DMS79 (cell line): ENCODE measurements at regions not wholly inside any gene's neighbourhood (a gene's known extent, or its start where the extent isn't known, plus 50 kb on each side); places are given as distances from the start of the nearest gene placed in this dataset.

ENCODE experiments used
- DNase-seq: peaks from one replicate; lab custom pipeline; 2025; lab: John Stamatoyannopoulos, UW

DNA sequence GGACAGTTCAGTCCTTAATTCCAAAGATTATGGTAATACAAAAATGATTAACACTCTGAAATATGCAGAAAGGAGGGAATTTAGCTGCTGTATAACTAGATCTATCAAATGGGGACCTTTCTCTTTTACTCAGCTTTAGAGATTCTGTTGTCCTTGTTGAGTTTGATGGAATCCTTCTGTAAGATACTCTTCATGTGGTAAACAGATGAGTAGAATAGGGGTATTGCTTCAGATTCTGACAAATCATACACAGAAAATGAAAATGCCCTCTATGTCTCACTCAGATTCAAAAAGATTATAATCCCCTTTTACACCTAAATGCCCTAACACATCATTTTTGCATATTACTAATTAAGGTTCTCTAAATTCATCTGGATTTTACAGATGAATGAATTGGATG, 50.7 kb downstream of the ARHGAP35 start:
- DNase-seq, result no peak

DNA sequence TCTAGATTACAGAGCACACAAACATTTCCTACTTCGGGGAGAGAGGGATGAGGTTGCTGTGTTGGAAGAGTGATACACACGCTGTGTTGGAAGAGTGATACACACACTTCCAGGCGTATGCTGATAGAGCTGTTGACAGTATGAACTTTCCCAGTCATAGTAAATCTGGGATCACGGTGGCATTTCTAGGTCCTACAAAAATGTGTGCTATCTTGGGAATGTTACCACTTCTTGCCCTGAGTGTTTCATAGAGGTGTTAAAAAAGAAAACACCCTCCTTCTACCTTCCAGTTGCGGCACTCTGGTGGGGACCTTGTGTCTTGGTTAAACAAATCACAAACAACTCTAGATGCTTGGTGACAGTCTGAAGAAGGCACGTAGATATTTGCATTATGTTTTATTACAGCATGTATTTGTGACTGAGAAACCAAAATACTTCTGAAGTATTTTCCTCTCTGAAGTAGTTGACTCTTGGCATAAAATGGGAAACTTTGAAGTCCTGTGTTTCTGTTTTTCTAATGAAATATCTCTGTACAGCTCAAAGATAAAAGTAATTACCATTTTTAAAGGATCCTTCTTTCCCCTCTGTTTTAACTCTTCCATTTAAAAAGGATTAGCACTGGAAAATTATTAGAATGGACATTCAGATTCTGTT, 52.5 kb downstream of the ARHGAP35 start:
- DNase-seq, result no peak

DNA sequence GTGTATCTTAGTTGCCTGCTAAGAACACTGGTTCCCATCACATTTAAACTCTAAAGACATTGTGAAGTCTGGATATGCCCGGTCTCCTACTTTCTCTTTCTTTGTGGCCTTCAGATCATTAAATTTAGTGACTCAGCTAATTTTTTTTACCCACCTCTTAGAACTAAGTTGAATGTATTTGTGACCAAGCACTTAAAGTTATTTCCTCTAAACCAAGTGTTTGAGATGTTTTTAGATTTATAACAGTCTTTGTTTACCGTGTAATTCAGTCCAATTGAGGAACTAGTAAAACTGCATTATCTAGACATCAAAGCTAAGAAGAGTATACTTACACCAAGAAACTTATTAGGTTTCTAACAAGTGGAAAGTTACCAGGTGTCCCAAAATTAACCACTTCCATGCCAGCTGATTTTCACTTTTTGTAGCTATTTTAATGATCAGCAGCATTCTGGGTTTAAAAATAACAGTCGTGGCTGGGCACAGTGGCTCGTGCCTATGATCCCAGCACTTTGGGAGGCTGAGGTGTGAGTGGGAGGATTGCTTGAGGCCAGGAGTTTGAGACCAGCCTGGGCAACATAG, 53.1 kb downstream of the ARHGAP35 start:
- no peak for DNase-seq

DNA sequence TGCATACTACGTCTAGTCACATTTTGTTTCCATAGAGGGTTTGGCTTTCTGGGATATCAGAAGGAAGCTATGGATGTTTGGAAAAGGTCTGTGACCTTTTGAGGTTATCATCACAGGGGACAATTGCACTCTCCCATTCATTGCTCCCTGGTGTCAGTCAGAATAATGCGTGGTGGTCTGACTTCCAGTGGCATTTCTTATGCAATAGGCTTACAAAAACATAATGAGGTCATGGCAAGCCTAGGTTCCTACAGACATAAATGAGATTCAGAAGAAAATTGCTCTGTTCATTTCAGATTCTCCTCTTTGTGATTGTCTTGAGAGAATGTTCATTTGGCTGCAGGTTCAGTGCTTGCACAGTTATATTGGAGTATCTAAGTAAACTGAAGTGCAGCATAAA, 54.6 kb downstream of the ARHGAP35 start:
- no peak for DNase-seq

DNA sequence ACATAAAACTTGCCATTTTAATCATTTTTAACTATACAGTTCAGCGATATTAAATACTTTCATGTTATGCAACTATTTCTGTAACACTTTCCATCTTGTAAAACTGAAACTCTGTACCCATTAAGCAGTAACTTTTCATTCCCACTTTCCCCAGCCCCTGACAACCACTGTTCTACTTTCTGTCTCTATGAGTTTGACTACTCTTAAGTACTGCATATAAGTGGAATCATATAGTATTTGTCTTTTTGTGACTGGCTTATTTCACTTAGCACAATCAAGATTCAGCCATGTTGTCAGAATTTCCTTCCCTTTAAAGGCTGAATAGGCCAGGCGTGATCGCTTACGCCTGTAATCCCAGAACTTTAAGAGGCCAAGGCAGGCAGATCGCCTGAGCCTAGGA, 56.2 kb downstream of the ARHGAP35 start:
- no peak for DNase-seq

DNA sequence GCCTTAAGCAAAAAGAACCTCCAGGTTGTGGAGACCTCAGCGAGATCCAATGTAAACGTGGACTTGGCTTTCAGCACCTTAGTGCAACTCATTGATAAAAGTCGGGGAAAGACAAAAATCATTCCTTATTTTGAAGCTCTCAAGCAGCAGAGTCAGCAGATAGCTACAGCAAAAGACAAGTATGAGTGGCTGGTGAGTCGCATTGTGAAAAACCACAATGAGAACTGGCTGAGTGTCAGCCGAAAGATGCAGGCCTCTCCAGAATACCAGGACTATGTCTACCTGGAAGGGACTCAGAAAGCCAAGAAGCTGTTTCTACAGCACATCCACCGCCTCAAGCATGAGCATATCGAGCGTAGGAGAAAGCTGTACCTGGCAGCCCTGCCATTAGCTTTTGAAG, 58.5 kb downstream of the ARHGAP35 start:
- DNase-seq, result peak; percentile 26

DNA sequence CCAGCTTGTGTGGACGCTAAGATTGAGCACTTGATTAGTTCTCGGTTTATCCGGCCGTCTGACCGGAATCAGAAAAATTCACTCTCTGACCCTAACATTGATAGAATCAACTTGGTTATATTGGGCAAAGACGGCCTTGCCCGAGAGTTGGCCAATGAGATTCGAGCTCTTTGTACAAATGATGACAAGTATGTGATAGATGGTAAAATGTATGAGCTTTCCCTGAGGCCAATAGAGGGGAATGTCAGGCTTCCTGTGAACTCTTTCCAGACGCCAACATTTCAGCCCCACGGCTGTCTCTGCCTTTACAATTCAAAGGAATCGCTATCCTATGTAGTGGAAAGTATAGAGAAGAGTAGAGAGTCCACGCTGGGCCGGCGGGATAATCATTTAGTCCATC, 59.6 kb downstream of the ARHGAP35 start:
- no peak for DNase-seq

DNA sequence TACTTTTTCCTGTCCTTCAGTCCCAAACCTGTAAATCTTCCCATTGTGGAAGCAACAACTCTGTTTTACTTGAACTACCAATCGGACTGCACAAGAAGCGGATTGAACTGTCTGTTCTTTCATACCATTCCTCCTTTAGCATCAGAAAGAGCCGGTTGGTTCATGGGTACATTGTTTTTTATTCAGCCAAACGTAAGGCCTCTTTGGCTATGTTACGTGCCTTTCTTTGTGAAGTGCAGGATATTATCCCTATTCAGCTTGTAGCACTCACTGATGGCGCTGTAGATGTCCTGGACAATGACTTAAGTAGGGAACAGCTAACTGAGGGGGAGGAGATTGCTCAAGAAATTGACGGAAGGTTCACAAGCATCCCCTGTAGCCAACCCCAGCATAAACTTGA, 60.3 kb downstream of the ARHGAP35 start:
- no peak for DNase-seq

DNA sequence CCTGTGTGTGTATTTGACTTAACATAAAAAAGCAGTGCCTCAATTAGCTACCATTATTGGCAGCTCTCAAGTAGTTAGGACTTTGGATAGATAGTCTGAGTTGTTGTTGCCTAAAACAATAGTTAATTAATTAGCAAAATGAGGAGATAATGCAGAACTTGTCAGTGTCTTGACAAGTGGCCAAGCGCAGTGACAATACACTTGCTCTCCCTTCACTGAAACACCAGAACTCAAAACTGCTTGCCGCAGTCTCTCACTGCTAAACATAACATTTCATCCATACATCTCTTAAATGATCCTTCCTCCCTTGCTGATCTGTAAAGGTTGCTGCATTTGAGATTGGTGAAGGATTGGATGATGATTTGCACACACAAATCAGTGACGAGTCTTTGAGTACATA, 61.7 kb downstream of the ARHGAP35 start:
- no peak for DNase-seq

DNA sequence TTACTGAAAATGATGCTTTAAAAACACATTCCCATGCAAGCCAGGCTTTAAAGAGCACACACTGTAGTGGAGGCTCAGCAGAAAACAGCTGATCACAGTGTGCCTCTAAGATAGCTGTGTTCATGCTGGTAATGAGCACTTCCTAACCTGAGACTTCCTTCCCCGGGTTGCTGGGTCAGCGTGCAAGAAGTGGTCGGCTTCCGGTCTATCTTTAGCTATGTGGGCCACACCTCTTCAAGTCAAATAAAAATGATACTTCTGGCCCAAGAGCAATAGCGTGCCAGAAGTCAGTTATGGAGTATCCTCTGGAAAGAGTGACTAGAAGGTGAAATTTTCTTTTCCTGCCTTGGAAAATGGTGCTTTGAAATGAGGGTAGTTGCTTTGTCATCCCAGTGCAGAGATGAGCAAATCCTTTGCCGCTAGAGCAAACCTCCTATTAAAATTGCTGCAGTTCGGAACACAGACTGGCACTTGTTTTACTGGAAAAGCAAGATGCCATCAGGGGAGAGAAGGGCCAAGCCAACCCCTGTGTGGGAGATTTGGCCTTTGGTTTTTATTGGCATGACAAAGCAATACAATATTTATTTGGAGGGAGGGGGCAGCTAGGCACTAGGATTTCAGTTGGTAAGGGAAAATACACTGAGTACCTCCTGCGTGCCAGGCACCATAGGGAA, 64.2 kb downstream of the ARHGAP35 start:
- DNase-seq, result no peak

DNA sequence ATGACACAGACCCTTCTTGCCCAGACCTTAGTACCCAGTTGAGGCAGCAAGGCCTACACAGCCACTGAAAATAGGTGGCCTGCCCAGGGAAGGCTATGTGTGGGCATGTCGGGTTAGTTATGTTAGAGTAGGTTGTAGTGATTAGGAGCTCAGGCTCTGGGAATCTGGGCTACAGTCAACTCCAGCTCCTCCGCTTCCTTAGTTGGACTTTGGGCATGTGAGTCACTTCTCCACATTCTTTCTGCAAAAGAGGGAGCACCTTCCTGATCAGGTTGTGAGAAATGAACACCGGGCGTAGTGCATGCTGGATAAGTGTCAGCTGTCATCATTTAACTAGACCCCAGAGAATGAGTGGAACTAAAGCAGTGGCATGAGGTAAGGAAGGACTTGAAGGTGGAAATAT, 64.8 kb downstream of the ARHGAP35 start:
- DNase-seq, result no peak

DNA sequence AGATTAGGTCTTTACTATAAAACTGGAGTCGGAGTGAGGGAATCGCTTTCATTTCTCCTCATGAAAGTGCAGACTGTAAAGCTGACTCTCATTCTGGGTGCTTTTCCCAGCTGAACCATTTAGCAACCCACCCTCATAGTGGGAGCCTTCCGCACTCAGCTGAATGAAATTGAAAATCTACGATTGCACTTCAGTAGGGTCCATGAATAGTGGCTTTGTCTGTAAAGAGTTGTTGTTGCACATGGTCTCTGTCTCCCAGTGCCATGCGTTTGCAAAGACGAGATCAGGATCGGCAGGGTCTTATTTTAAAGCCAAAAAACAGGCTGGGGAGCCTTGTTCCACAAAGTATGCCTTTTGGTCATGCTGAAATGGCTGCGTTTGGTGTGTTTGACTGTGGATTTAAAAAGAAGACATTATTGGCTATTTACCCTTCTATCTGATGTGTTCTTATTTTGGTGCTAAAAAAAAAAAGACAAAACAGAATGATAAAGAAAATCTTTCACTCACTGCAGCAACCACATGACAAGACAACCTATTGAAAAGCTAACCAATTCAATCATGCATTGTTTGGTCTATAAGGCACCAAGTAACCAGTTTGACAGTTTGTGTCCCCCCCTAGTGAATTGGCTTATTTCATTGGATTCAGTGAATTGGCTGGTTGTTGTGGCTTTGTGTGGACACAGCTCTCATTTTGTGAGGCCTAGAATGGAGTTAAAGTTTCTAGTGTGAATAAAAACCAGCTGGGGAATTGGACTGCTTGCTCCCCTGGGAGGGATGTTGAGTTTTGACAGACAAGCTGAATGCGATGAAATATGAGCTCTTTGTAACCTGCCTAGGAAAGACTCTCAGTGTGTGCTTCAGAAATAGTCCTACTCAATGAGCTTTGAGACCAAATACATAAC, 65.6 kb downstream of the ARHGAP35 start:
- no peak for DNase-seq

DNA sequence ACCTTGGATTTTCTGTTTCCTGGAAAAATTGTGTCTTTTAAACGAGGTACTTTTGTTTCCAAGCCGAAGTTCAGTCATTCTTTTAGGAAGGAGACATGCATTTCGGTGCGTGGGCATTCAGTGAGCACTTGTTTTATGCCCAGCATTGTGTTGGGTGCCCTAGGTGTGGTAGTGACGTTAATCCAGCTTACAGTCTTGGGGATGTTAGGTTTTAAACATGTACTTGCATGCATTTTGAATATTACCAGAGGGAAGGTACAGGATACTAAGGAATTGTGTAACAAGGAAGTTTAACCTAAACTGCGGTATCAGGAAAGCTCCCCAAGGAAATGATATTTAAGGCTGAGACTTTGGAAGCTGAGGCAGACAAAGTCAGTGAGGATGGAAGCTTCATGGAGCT, 66.3 kb downstream of the ARHGAP35 start:
- DNase-seq, result no peak

DNA sequence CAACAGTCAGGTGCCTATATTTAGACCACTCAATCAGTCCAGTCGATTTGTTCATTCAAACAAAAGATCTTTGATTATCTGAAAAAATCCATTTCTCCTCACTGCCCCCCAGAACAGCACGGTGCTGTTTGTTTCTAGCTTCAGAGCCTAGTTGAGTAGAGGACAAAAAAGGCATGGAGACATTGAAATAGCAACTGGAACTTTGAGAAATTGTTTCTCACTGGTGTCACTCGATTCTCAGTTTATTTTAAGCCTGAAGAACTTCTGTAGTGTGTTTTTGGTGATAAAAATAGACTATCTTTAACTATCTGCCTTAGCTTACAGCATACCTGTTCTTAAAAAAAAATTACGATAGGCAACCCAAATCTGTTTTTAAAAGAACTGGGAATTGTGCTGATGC, 67.1 kb downstream of the ARHGAP35 start:
- DNase-seq, result no peak

DNA sequence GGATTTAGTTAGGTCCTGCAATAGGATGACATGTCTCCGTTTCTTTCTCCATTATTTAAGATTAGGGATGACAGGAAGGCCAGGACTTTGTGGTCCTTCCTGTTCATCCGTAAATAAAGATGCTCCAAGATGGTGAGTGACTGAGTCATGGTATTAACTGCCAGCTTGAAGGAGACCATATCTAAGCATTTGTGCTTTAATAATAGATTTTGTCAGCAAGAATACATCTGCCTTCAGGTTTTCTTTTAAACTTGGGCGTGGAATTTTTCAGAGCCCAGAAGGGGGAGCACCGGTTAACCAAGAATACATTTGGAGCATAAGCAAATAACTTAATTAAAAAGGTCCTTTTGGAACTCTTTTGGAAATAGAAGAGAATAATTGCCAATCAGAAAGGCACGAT, 68.2 kb downstream of the ARHGAP35 start:
- no peak for DNase-seq

DNA sequence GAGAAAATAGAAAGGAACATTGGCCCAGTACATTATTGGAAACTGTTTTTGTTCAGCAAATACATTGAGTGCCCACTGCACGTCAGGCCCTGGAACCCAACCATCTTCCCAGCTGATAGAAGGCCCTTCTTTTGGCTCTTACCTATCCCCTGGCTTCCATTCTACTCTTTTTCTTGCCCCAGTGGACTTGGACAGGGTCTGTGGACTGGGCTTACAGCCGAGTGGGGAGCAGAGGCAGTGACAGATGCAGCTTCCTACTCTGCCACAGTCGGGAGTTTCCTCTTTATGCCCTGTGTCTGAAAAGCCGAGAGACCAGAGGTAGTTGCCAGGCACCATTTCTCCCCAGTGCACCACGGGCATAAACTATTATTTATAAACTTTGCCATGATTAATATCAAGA, 70.4 kb downstream of the ARHGAP35 start:
- DNase-seq, result no peak

DNA sequence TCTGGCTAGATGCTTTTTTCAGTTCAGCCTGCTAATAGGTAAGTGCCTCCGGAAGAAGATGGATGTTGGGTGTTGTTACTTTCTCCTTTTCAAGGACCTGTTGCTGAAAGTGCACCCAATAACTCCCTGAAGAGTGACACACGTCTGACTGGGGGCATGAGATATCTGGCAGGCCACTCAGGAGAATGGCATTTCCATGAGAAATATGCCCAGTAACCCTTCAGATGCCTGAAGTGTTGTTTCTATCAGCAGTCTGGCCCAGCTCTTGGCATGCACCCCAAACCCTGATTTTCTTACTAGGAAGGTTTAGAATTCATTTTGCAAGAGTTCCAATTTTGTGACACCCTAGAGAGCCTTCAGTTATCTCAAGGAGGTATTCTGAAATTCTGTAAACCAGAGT, 71.5 kb downstream of the ARHGAP35 start:
- DNase-seq, result no peak

DNA sequence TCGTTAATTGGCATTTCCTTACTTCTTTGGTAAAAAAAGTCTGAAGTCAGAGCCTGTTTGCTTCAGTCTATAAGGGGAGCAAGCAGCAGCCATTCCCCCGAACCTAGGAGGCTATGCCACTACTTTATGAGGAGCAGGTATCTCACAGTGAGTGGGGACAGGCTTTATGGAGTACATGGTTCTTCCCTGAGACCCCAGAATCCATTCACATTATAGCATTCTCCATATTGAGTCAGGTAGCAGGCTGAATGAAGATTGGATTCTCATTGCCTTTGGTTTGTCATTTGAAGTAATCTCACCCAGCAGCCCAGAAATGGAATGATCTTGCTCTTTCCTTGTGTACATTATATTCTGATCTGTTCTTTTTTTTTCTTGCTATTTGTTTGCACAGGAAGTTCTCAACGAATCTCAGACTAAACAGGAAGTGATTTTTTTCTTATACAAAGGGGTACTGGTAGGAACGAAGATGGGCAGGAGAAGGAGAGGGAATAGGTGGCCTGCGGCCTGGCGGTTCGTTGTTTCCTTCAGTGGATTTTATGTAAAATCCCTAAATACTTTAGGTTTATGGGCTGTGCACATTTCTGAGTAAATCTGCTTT, 74.4 kb downstream of the ARHGAP35 start:
- no peak for DNase-seq

DNA sequence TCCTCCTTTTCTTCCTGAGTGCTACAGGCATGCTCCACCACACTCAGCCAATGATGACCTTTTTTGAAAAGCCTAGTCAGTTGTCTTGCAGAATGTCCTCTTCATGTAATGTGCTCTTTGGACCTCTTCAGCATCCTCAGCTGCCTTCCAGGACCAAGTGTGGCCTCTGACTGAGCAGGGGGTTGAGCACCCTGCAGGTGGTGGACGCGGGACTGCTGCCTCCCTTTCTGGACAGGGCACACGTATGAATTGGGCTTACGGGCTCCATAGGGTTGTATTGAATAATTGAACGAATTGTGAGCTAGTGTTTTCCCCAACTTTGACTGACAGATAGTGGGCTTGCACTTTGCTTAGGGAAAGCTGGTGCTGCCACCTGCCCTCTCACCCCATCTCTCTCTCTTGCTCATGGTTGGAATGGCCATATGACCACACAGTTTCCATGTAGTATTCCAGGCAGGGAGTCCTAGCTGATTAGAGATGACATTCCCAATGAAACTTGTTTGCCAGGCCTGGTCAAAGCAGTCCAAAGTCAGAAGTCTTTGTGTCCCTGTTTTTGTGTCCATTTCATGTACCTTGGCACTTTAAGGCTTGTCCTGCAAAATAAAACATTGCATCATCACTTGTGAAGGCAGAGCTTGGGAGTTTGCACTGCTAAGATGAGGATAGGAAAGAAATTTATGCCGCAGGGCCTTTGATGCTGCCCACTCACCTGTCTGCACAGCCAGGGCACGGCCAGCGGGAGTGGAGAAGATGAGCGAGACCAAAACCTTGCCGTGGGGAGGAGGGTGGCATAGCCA, 76.3 kb upstream of the NPAS1 start:
- no peak for DNase-seq

DNA sequence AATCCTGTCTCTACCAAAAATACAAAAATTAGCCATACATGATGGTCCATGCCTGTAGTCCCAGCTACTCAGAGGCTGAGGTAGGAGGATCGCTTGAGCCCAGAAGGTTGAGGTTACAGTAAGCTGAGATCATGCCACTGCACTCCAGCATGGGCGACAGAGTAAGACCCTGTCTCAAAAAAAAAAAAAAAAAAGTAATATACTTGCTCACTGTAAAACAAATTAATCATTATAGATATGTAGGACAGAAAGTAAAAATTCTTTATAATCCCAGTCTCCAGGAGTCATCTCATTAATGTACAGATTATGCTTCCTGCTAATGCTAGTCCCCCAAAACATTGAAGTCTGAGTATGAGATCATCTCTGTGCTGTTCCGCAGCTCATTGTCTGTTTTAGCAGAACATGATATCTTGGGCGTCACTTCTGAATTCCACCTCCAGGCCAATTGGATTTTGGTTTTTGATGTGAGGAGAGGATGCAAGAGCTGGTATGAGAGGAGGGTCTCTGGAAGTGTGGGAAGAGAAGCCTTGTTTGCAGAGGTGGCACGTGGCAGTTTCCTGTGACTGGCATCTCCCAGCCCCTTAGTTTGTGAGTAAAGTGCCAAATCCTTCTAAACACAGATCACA, 75.4 kb upstream of the NPAS1 start:
- no peak for DNase-seq
